ENCODE measurements at regions not wholly inside any gene's neighbourhood (a gene's known extent, or its start where the extent isn't known, plus 50 kb on each side); places are given as distances from the start of the nearest gene placed in this dataset.

DNA sequence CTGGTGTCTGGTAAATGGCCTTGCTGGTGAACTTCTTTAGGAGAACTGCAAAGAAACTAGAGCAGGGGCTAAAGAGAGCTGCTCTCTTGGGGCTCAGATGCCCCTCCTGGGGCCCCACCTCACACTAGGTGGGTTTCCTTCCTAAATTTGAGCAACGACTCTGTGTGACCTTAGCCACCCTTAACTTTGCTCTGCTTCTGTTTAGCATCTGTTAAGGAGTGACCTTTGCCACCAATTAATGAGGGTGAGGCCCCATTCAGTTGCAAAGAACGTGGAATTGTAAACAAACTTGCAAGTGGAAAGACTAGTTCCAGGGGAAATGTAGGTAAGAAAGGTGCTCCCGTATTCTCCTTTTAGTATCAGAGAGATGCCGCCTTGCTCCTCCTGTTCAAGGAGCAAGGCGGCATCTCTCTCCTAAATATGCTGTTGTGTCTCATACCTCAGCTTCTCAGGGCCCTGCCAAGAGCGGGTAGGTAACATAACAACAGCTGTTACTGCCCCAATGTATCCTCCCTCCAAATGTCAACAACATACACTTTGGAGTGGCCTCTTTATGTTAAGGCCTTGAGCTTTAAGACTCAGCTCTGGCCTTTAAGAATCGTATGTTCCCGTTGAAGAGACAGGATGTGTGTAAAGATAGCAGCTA, 77.6 kb upstream of the FUT8 start:
- ChIA-PET POLR2A (no interaction called here), CTCF (interaction anchor here (0.6 kb wide), 1 partner anchor 71 kb away, joined by 4 read pairs; no protein-coding TSS in a partner anchor)
- no peaks in the 10 kb centered on the region for H3K36me3 Mint-ChIP-seq (ENCODE audit: insufficient read depth, unreplicated experiment)
- H3K27me3 Mint-ChIP-seq (ENCODE audit: insufficient read depth, unreplicated experiment) = no peaks in the 10 kb centered on the region
- H3K4me1 Mint-ChIP-seq (ENCODE audit: insufficient read depth, unreplicated experiment) = peaks cover 6% of the 10 kb centered on the region
- no peak for DNase-seq (ENCODE audit: unreplicated experiment)
- no peak overlapping the region for H3K4me3 Mint-ChIP-seq (ENCODE audit: unreplicated experiment)
- no TSS peak for BruUV-seq (replicated peaks)
- no peak overlapping the region for H3K27ac Mint-ChIP-seq (ENCODE audit: low read depth, unreplicated experiment)
- TF ChIP-seq, protein P1, sequence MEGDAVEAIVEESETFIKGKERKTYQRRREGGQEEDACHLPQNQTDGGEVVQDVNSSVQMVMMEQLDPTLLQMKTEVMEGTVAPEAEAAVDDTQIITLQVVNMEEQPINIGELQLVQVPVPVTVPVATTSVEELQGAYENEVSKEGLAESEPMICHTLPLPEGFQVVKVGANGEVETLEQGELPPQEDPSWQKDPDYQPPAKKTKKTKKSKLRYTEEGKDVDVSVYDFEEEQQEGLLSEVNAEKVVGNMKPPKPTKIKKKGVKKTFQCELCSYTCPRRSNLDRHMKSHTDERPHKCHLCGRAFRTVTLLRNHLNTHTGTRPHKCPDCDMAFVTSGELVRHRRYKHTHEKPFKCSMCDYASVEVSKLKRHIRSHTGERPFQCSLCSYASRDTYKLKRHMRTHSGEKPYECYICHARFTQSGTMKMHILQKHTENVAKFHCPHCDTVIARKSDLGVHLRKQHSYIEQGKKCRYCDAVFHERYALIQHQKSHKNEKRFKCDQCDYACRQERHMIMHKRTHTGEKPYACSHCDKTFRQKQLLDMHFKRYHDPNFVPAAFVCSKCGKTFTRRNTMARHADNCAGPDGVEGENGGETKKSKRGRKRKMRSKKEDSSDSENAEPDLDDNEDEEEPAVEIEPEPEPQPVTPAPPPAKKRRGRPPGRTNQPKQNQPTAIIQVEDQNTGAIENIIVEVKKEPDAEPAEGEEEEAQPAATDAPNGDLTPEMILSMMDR (IDR thresholded peaks at IDR 0.05; ENCODE audit: unreplicated experiment) = no peak
- H3K9me3 Mint-ChIP-seq (ENCODE audit: unreplicated experiment) = no peaks in the 10 kb centered on the region
- intact Hi-C loops (cut with micrococcal nuclease) = no loop called here

DNA sequence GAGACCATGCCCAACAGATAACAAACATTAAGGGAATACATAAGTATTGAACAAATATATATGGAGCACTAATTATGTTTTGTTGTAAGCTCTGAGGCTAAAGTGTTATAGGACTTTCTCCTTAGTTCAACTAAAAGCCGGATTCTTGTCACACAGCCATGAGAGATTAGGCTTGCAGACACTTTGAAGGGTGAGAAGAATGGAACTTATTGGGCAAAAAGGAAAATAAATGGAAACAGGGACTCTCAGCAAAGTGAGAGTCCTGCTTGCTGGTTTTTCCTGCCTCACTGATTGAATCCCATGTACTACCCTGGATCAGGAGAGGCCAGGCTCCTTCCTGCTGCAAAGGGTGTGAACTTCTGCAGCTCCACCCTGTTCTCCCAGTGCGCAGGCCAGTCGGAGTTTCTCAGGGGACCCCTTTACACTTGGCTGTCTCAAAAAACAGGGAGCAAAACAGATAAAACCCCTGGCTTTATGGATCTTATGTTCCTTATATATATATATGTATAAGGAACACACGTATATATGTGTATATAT, 77.1 kb upstream of the FUT8 start:
- no peaks in the 10 kb centered on the region for H3K36me3 Mint-ChIP-seq (ENCODE audit: insufficient read depth, unreplicated experiment)
- BruUV-seq (replicated peaks) = no TSS peak
- ChIA-PET POLR2A (interaction anchor here (1.6 kb wide), 1 partner anchor 114 kb away, joined by 3 read pairs; no protein-coding TSS in a partner anchor), CTCF (interaction anchor here (0.6 kb wide), 1 partner anchor 72 kb away, joined by 4 read pairs; no protein-coding TSS in a partner anchor)
- DNase-seq (ENCODE audit: unreplicated experiment) = no peak
- H3K27ac Mint-ChIP-seq (ENCODE audit: low read depth, unreplicated experiment) = no peak overlapping the region
- H3K4me3 Mint-ChIP-seq (ENCODE audit: unreplicated experiment) = no peak overlapping the region
- H3K4me1 Mint-ChIP-seq (ENCODE audit: insufficient read depth, unreplicated experiment) = peaks cover 6% of the 10 kb centered on the region
- H3K27me3 Mint-ChIP-seq (ENCODE audit: insufficient read depth, unreplicated experiment) = no peaks in the 10 kb centered on the region
- TF ChIP-seq, protein P1 (IDR thresholded peaks at IDR 0.05; ENCODE audit: unreplicated experiment) = no peak
- H3K9me3 Mint-ChIP-seq (ENCODE audit: unreplicated experiment) = no peaks in the 10 kb centered on the region
- intact Hi-C loops (cut with micrococcal nuclease) = no loop called here

DNA sequence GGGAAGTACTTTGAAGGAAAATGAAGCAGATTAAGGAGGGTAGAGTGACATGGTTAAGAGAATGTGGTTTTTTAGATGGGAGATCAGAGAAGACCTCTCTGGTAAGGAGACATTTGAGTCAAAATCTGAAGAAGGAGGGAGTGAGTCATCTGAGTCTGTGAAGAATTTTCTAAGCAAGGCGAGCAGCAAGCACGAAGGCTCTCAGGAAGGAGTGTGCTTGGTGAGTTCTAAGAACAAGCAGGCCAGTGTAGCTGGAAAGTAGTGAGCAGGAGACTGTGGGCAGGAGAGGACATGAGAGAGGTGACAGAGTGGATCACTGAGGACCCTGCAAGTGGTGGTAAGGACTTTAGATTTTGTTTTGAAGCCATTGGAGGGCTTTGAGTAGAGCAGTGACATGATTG, 76.3 kb upstream of the FUT8 start:
- CTCF ChIA-PET = no interaction called here

DNA sequence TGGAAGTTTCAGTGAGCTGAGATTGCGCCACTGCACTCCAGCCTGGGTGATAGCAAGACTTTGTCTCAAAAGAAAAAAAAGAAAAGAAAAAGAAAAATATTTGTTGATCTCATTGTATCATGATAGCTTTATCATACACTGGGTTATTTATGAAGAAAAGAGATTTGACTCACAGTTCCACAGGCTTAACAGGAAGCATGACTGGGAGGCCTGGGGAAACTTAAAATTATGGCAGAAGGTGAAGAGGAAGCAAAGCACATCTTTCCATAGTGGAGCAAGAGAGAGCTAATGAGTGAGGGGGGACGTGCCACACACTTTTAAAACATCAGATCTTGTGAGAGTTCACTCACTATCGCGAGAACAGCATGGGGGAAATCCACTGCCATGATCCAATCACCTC, 72.7 kb upstream of the FUT8 start:
- intact Hi-C loops (cut with micrococcal nuclease) = no loop called here
- Mint-ChIP-seq H3K9me3 (ENCODE audit: unreplicated experiment) (no peaks in the 10 kb centered on the region), H3K27ac (ENCODE audit: low read depth, unreplicated experiment) (no peak overlapping the region), H3K36me3 (ENCODE audit: insufficient read depth, unreplicated experiment) (peaks cover 6% of the 10 kb centered on the region), H3K4me3 (ENCODE audit: unreplicated experiment) (no peak overlapping the region), H3K4me1 (ENCODE audit: insufficient read depth, unreplicated experiment) (peaks cover 6% of the 10 kb centered on the region), H3K27me3 (ENCODE audit: insufficient read depth, unreplicated experiment) (no peaks in the 10 kb centered on the region)
- no TSS peak for BruUV-seq (replicated peaks)
- no peak for DNase-seq (ENCODE audit: unreplicated experiment)
- TF ChIP-seq, protein P1 (IDR thresholded peaks at IDR 0.05; ENCODE audit: unreplicated experiment) = no peak
- ChIA-PET CTCF (interaction anchor here (0.6 kb wide), 1 partner anchor 171 kb away, joined by 4 read pairs; no protein-coding TSS in a partner anchor), POLR2A (interaction anchor here (0.6 to 0.9 kb wide), 2 partner anchors 9 to 110 kb away, joined by 3 to 4 read pairs; no protein-coding TSS in a partner anchor)

More for the DNA sequence above, 76.3 kb upstream of the FUT8 start:
- intact Hi-C loops (cut with micrococcal nuclease) = no loop called here
- TF ChIP-seq, protein P1 (IDR thresholded peaks at IDR 0.05; ENCODE audit: unreplicated experiment) = no peak
- no peak overlapping the region for H3K27ac Mint-ChIP-seq (ENCODE audit: low read depth, unreplicated experiment)
- BruUV-seq (replicated peaks) = no TSS peak
- POLR2A ChIA-PET = interaction anchor here (0.6 to 1.6 kb wide), 2 partner anchors 114 to 229 kb away, joined by 3 read pairs; no protein-coding TSS in a partner anchor
- H3K36me3 Mint-ChIP-seq (ENCODE audit: insufficient read depth, unreplicated experiment) = no peaks in the 10 kb centered on the region
- H3K4me1 Mint-ChIP-seq (ENCODE audit: insufficient read depth, unreplicated experiment) = peaks cover 6% of the 10 kb centered on the region
- no peak for DNase-seq (ENCODE audit: unreplicated experiment)
- no peaks in the 10 kb centered on the region for H3K9me3 Mint-ChIP-seq (ENCODE audit: unreplicated experiment)
- H3K27me3 Mint-ChIP-seq (ENCODE audit: insufficient read depth, unreplicated experiment) = no peaks in the 10 kb centered on the region
- H3K4me3 Mint-ChIP-seq (ENCODE audit: unreplicated experiment) = no peak overlapping the region

All from MCF 10A (cell line).